Panc1 (cell line): ENCODE measurements at regions not wholly inside any gene's neighbourhood (a gene's known extent, or its start where the extent isn't known, plus 50 kb on each side); places are given as distances from the start of the nearest gene placed in this dataset.

Experiments used
- CTCF ChIP-seq: fragments of 450-650 bp; IDR thresholded peaks from 2 replicates; pipeline ENCODE4 v1.5.1; 2017; ENCODE audit warnings: mild to moderate bottlenecking
- POLR2AphosphoS5 ChIP-seq: IDR thresholded peaks from 2 replicates; pipeline ENCODE4 v1.6.1; 2012; ENCODE audit warnings: mild to moderate bottlenecking, low read depth, low read length, moderate library complexity
- REST ChIP-seq, 2 experiments: IDR thresholded peaks; 2 replicates each; pipeline ENCODE4 v1.6.1; 2011 to 2012; ENCODE audit warnings: low read depth in 2 of 2, control low read depth in 1 of 2, low read length in 1 of 2, mild to moderate bottlenecking in 1 of 2, moderate library complexity in 1 of 2; ENCODE audit not compliant: insufficient read depth in 1 of 2
- SIN3A ChIP-seq: IDR thresholded peaks from 2 replicates; pipeline ENCODE4 v1.6.1; 2012; ENCODE audit warnings: low read depth, mild to moderate bottlenecking, low read length, moderate library complexity, borderline replicate concordance; ENCODE audit not compliant: insufficient read depth
- TCF7L2 ChIP-seq: IDR thresholded peaks from 2 replicates; pipeline ENCODE4 v1.6.1; 2011; ENCODE audit warnings: mild to moderate bottlenecking, low read depth, low read length, inconsistent platforms

GRCh38 chr20:48463916-48464315, 363.9 kb downstream of the PREX1 start:
- TF ChIP-seq CTCF (no peak), REST (IDR thresholded peaks at IDR 0.05; ENCODE audit: insufficient read depth in 1 of 2, low read depth in 2 of 2, low read length in 1 of 2) (no peak), POLR2AphosphoS5 (no peak), SIN3A (no peak), TCF7L2 (no peak)
